Activated naive CD8-positive, alpha-beta T cell (primary cell): ENCODE measurements at regions not wholly inside any gene's neighbourhood (a gene's known extent, or its start where the extent isn't known, plus 50 kb on each side); places are given as distances from the start of the nearest gene placed in this dataset.
"Not testable (repeated sequence)": the region's sequence is repeated elsewhere in the genome, so short reads cannot be mapped to it uniquely, and the experiment has no call there.

Experiments
- H3K27ac Mint-ChIP-seq: one replicate; pipeline ENCODE4 v1.8.0; 2021; ENCODE audit warnings: mixed read lengths
- H3K27me3 Mint-ChIP-seq: one replicate; pipeline ENCODE4 v1.8.0; 2021; ENCODE audit warnings: mixed read lengths
- H3K36me3 Mint-ChIP-seq: one replicate; pipeline ENCODE4 v1.8.0; 2021; ENCODE audit warnings: mixed read lengths
- H3K4me1 Mint-ChIP-seq: one replicate; pipeline ENCODE4 v1.8.0; 2021; ENCODE audit warnings: low read depth, mixed read lengths
- H3K4me3 Mint-ChIP-seq: one replicate; pipeline ENCODE4 v1.8.0; 2021; ENCODE audit warnings: mild to moderate bottlenecking, mixed read lengths
- H3K9me3 Mint-ChIP-seq: one replicate; pipeline ENCODE4 v1.8.0; 2021; ENCODE audit warnings: low read depth, mixed read lengths

- Mint-ChIP-seq H3K9me3 (no peaks in the 10 kb centered on the region), H3K36me3 (no peaks in the 10 kb centered on the region), H3K4me1 (peaks cover 32% of the 10 kb centered on the region), H3K27ac (peak overlapping the region; percentile 9), H3K27me3 (no peaks in the 10 kb centered on the region), H3K4me3 (no peak overlapping the region)
Measured at GRCh38 chr20:30288346-30288745, 969.1 kb upstream of the DEFB115 start.

- H3K4me1 Mint-ChIP-seq: peaks cover 28% of the 10 kb centered on the region
- peak overlapping the region; percentile 70 for H3K27ac Mint-ChIP-seq
- H3K27me3 Mint-ChIP-seq, H3K9me3 Mint-ChIP-seq, H3K36me3 Mint-ChIP-seq: not testable (repeated sequence)
- peak overlapping the region; percentile 82 for H3K4me3 Mint-ChIP-seq
Measured at GRCh38 chr20:30289049-30289448, 968.4 kb upstream of the DEFB115 start.

GRCh38 chr20:30289711-30290141, 967.7 kb upstream of the DEFB115 start:
- H3K27me3 Mint-ChIP-seq, H3K9me3 Mint-ChIP-seq, H3K36me3 Mint-ChIP-seq: not testable (repeated sequence)
- peak overlapping the region; percentile 82 for H3K4me3 Mint-ChIP-seq
- peaks cover 25% of the 10 kb centered on the region for H3K4me1 Mint-ChIP-seq
- peak overlapping the region; percentile 70 for H3K27ac Mint-ChIP-seq

GRCh38 chr20:30290361-30291063, 967.0 kb upstream of the DEFB115 start:
- H3K36me3 Mint-ChIP-seq, H3K27me3 Mint-ChIP-seq, H3K9me3 Mint-ChIP-seq: not testable (repeated sequence)
- H3K4me1 Mint-ChIP-seq: peaks cover 25% of the 10 kb centered on the region
- peak overlapping the region; percentile 82 for H3K4me3 Mint-ChIP-seq
- H3K27ac Mint-ChIP-seq: peak overlapping the region; percentile 78

GRCh38 chr20:30291064-30291379, 966.4 kb upstream of the DEFB115 start:
- peak overlapping the region; percentile 66 for H3K4me3 Mint-ChIP-seq
- H3K4me1 Mint-ChIP-seq: peaks cover 25% of the 10 kb centered on the region
- not testable (repeated sequence) for H3K9me3 Mint-ChIP-seq, H3K36me3 Mint-ChIP-seq, H3K27me3 Mint-ChIP-seq
- H3K27ac Mint-ChIP-seq: peak overlapping the region; percentile 78

- H3K4me1 Mint-ChIP-seq: peaks cover 22% of the 10 kb centered on the region
- H3K27me3 Mint-ChIP-seq, H3K4me3 Mint-ChIP-seq, H3K36me3 Mint-ChIP-seq, H3K27ac Mint-ChIP-seq, H3K9me3 Mint-ChIP-seq: not testable (repeated sequence)
Measured at GRCh38 chr20:30291686-30292085, 965.8 kb upstream of the DEFB115 start.

- H3K9me3 Mint-ChIP-seq, H3K27ac Mint-ChIP-seq, H3K27me3 Mint-ChIP-seq, H3K4me3 Mint-ChIP-seq, H3K36me3 Mint-ChIP-seq: not testable (repeated sequence)
- H3K4me1 Mint-ChIP-seq: peaks cover 13% of the 10 kb centered on the region
Measured at GRCh38 chr20:30295396-30295795, 962.1 kb upstream of the DEFB115 start.

GRCh38 chr20:30295967-30296366, 961.5 kb upstream of the DEFB115 start:
- H3K9me3 Mint-ChIP-seq, H3K27ac Mint-ChIP-seq, H3K36me3 Mint-ChIP-seq, H3K27me3 Mint-ChIP-seq, H3K4me3 Mint-ChIP-seq: not testable (repeated sequence)
- peaks cover 13% of the 10 kb centered on the region for H3K4me1 Mint-ChIP-seq

- H3K27me3 Mint-ChIP-seq, H3K36me3 Mint-ChIP-seq, H3K4me3 Mint-ChIP-seq, H3K27ac Mint-ChIP-seq, H3K9me3 Mint-ChIP-seq: not testable (repeated sequence)
- H3K4me1 Mint-ChIP-seq: peaks cover 22% of the 10 kb centered on the region
Measured at GRCh38 chr20:30297878-30298595, 959.4 kb upstream of the DEFB115 start.

- Mint-ChIP-seq H3K4me1 (peaks cover 23% of the 10 kb centered on the region), H3K4me3 (peak overlapping the region; percentile 85)
- H3K9me3 Mint-ChIP-seq, H3K27ac Mint-ChIP-seq, H3K27me3 Mint-ChIP-seq, H3K36me3 Mint-ChIP-seq: not testable (repeated sequence)
Measured at GRCh38 chr20:30300220-30300642, 957.2 kb upstream of the DEFB115 start.

GRCh38 chr20:30302786-30303185, 954.7 kb upstream of the DEFB115 start:
- peaks cover 23% of the 10 kb centered on the region for H3K4me1 Mint-ChIP-seq
- H3K36me3 Mint-ChIP-seq, H3K27ac Mint-ChIP-seq, H3K27me3 Mint-ChIP-seq, H3K4me3 Mint-ChIP-seq, H3K9me3 Mint-ChIP-seq: not testable (repeated sequence)

- H3K27me3 Mint-ChIP-seq, H3K36me3 Mint-ChIP-seq, H3K4me3 Mint-ChIP-seq, H3K4me1 Mint-ChIP-seq, H3K9me3 Mint-ChIP-seq, H3K27ac Mint-ChIP-seq: not testable (repeated sequence)
Measured at GRCh38 chr20:30309938-30310337, 947.5 kb upstream of the DEFB115 start.

GRCh38 chr20:30310385-30310784, 947.1 kb upstream of the DEFB115 start:
- H3K4me3 Mint-ChIP-seq, H3K27ac Mint-ChIP-seq, H3K27me3 Mint-ChIP-seq, H3K36me3 Mint-ChIP-seq, H3K4me1 Mint-ChIP-seq, H3K9me3 Mint-ChIP-seq: not testable (repeated sequence)

GRCh38 chr20:30312220-30312619, 945.2 kb upstream of the DEFB115 start:
- H3K4me3 Mint-ChIP-seq, H3K9me3 Mint-ChIP-seq, H3K36me3 Mint-ChIP-seq, H3K27me3 Mint-ChIP-seq, H3K4me1 Mint-ChIP-seq, H3K27ac Mint-ChIP-seq: not testable (repeated sequence)

GRCh38 chr20:30313660-30314059, 943.8 kb upstream of the DEFB115 start:
- H3K4me3 Mint-ChIP-seq, H3K4me1 Mint-ChIP-seq, H3K36me3 Mint-ChIP-seq, H3K27me3 Mint-ChIP-seq, H3K27ac Mint-ChIP-seq, H3K9me3 Mint-ChIP-seq: not testable (repeated sequence)

GRCh38 chr20:30316063-30316462, 941.4 kb upstream of the DEFB115 start:
- not testable (repeated sequence) for H3K27me3 Mint-ChIP-seq, H3K9me3 Mint-ChIP-seq, H3K36me3 Mint-ChIP-seq, H3K4me1 Mint-ChIP-seq, H3K27ac Mint-ChIP-seq
- H3K4me3 Mint-ChIP-seq: peak overlapping the region; percentile 35
